Left ventricle myocardium superior (tissue), 1 donor: ENCODE measurements at regions not wholly inside any gene's neighbourhood (a gene's known extent, or its start where the extent isn't known, plus 50 kb on each side); places are given as distances from the start of the nearest gene placed in this dataset.
"Not testable (repeated sequence)": the region's sequence is repeated elsewhere in the genome, so short reads cannot be mapped to it uniquely, and the experiment has no call there.

Experiments
- ATAC-seq: fragments of 200-7000 bp; cut with Tn5 transposase; one replicate; pipeline ENCODE4 v1.9.1; 2020; ENCODE audit warnings: mild to moderate bottlenecking, moderate library complexity
- DNase-seq: peaks from one replicate; pipeline ENCODE4 v3.0.0-alpha.2; 2020
- intact Hi-C: fragments of 100-400 bp; cut with micrococcal nuclease; formaldehyde crosslinking; loops from one replicate; pipeline ENCODE4 v1.11.0; 2022
- donor health status: DM: no; HTN: yes; CAD: no; lungs with severe emphysema.

- no peak for ATAC-seq
- DNase-seq = no peak
- intact Hi-C loops = no loop called here
Observed at GRCh38 chr1:68651115-68651514, 154.2 kb upstream of the DEPDC1 start.

- ATAC-seq (no peak), DNase-seq (no peak)
- intact Hi-C loops = no loop called here
Observed at GRCh38 chr1:68653882-68654281, 157.0 kb upstream of the DEPDC1 start.

GRCh38 chr1:68673771-68674170, 176.9 kb upstream of the DEPDC1 start:
- DNase-seq = no peak
- intact Hi-C loops = no loop called here

GRCh38 chr1:68675336-68675735, 178.5 kb upstream of the DEPDC1 start:
- intact Hi-C loops = no loop called here
- ATAC-seq = no peak
- no peak for DNase-seq

More at GRCh38 chr1:68673771-68674170, 176.9 kb upstream of the DEPDC1 start:
- ATAC-seq = no peak

- no peak for DNase-seq
- intact Hi-C loops = no loop called here
- no peak for ATAC-seq
Observed at GRCh38 chr1:68677684-68678351, 180.9 kb upstream of the DEPDC1 start.

- intact Hi-C loops = no loop called here
- no peak for DNase-seq
- no peak for ATAC-seq
Observed at GRCh38 chr1:68696221-68696620, 199.3 kb upstream of the DEPDC1 start.

GRCh38 chr1:68703921-68704354, 207.1 kb upstream of the DEPDC1 start:
- DNase-seq = no peak
- intact Hi-C loops = no loop called here
- no peak for ATAC-seq

GRCh38 chr1:68704800-68705443, 208.0 kb upstream of the DEPDC1 start:
- intact Hi-C loops = no loop called here
- DNase-seq = no peak
- no peak for ATAC-seq

GRCh38 chr1:68705466-68705865, 208.6 kb upstream of the DEPDC1 start:
- ATAC-seq (no peak), DNase-seq (no peak)
- intact Hi-C loops = no loop called here

GRCh38 chr1:68706639-68707317, 209.9 kb upstream of the DEPDC1 start:
- intact Hi-C loops = no loop called here
- ATAC-seq (no peak), DNase-seq (no peak)

- intact Hi-C loops = no loop called here
- ATAC-seq = no peak
- no peak for DNase-seq
Observed at GRCh38 chr1:68717330-68717729, 220.4 kb upstream of the DEPDC1 start.

GRCh38 chr1:68720476-68720875, 223.6 kb upstream of the DEPDC1 start:
- ATAC-seq (no peak), DNase-seq (no peak)
- intact Hi-C loops = no loop called here

- intact Hi-C loops = no loop called here
- peak; percentile 52 for ATAC-seq
- DNase-seq = no peak
Observed at GRCh38 chr1:68723791-68724190, 226.9 kb upstream of the DEPDC1 start.

- intact Hi-C loops = no loop called here
- ATAC-seq (peak; percentile 97), DNase-seq (peak; percentile 85)
Observed at GRCh38 chr1:68725001-68725752, 228.3 kb upstream of the DEPDC1 start.

GRCh38 chr1:68739486-68739885, 242.6 kb upstream of the DEPDC1 start:
- ATAC-seq, intact Hi-C loops, DNase-seq: not testable (repeated sequence)

- DNase-seq = no peak
- no peak for ATAC-seq
- intact Hi-C loops = no loop called here
Observed at GRCh38 chr1:68745011-68745410, 248.1 kb upstream of the DEPDC1 start.

- no peak for DNase-seq
- no peak for ATAC-seq
- intact Hi-C loops = no loop called here
Observed at GRCh38 chr1:68745451-68745850, 248.6 kb upstream of the DEPDC1 start.

- no peak for ATAC-seq
- no peak for DNase-seq
- intact Hi-C loops = no loop called here
Observed at GRCh38 chr1:68746378-68746777, 249.5 kb upstream of the DEPDC1 start.

GRCh38 chr1:68751723-68752122, 254.8 kb upstream of the DEPDC1 start:
- intact Hi-C loops = no loop called here
- ATAC-seq (no peak), DNase-seq (no peak)

- DNase-seq (no peak), ATAC-seq (no peak)
- intact Hi-C loops = no loop called here
Observed at GRCh38 chr1:68758666-68759209, 261.9 kb upstream of the DEPDC1 start.
